Glutamatergic neuron (in vitro differentiated cells): ENCODE measurements at regions not wholly inside any gene's neighbourhood (a gene's known extent, or its start where the extent isn't known, plus 50 kb on each side); places are given as distances from the start of the nearest gene placed in this dataset.

ENCODE experiments used
- DNase-seq: peaks from one replicate; pipeline ENCODE4 v3.0.0; 2022
- H3K27ac Mint-ChIP-seq: one replicate; pipeline ENCODE4 v1.8.0; 2020; ENCODE audit warnings: mild to moderate bottlenecking, mixed read lengths, inconsistent platforms; ENCODE audit not compliant: unreplicated experiment
- H3K27me3 Mint-ChIP-seq: one replicate; pipeline ENCODE4 v1.8.0; 2020; ENCODE audit warnings: mild to moderate bottlenecking, moderate library complexity, mixed read lengths, inconsistent platforms; ENCODE audit not compliant: unreplicated experiment
- H3K36me3 Mint-ChIP-seq: one replicate; pipeline ENCODE4 v1.8.0; 2020; ENCODE audit warnings: mild to moderate bottlenecking, mixed read lengths, inconsistent platforms; ENCODE audit not compliant: unreplicated experiment
- H3K4me1 Mint-ChIP-seq: one replicate; pipeline ENCODE4 v1.8.0; 2020; ENCODE audit warnings: mild to moderate bottlenecking, low read depth, mixed read lengths, inconsistent platforms; ENCODE audit not compliant: unreplicated experiment
- H3K4me3 Mint-ChIP-seq: one replicate; pipeline ENCODE4 v1.8.0; 2020; ENCODE audit warnings: mild to moderate bottlenecking, mixed read lengths, inconsistent platforms; ENCODE audit not compliant: unreplicated experiment
- H3K9me3 Mint-ChIP-seq: one replicate; pipeline ENCODE4 v1.8.0; 2020; ENCODE audit warnings: mild to moderate bottlenecking, moderate library complexity, mixed read lengths, inconsistent platforms; ENCODE audit not compliant: unreplicated experiment
- CTCF ChIP-seq: fragments of 200-600 bp; sonication (generic); IDR thresholded peaks from one replicate; pipeline ENCODE4 v1.5.0; 2021; ENCODE audit not compliant: partially characterized antibody, unreplicated experiment

- H3K9me3 Mint-ChIP-seq: peaks cover 2% of the 10 kb centered on the region
- DNase-seq: no peak
- no peaks in the 10 kb centered on the region for H3K4me1 Mint-ChIP-seq
- H3K4me3 Mint-ChIP-seq: no peak overlapping the region
- TF ChIP-seq CTCF: no peak
- no peaks in the 10 kb centered on the region for H3K36me3 Mint-ChIP-seq
- H3K27ac Mint-ChIP-seq: no peak overlapping the region
- H3K27me3 Mint-ChIP-seq: peaks cover 2% of the 10 kb centered on the region
These were observed 116.2 kb upstream of the SLCO3A1 start for GRCh38 chr15:91737151-91737818.

DNA sequence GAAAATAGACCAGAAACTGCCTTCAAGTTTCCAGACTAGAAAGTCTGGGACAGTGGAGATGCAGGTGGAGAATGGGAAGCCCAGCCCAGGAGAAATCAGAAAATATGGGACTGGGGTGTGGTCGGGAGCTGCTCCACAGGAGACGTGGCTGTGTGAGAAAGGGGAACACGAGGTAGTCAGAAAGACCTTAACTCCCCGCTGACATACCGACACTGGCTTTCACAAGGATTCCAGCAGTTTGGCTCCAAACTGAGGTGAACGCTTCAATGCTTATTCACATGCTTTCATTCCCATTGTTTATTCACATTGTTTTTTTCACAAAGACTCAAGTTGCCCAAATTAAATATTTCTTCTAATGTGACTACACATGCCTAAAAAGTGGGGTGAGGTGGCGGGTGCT lies 111.5 kb upstream of the SLCO3A1 start:
- Mint-ChIP-seq H3K4me3 (no peak overlapping the region), H3K9me3 (no peaks in the 10 kb centered on the region), H3K4me1 (no peaks in the 10 kb centered on the region), H3K27ac (no peak overlapping the region), H3K27me3 (no peaks in the 10 kb centered on the region), H3K36me3 (no peaks in the 10 kb centered on the region)
- no peak for TF ChIP-seq CTCF
- no peak for DNase-seq

GRCh38 chr15:91751611-91752010 lies 101.9 kb upstream of the SLCO3A1 start:
- Mint-ChIP-seq H3K4me1 (no peaks in the 10 kb centered on the region), H3K27me3 (peaks cover 7% of the 10 kb centered on the region), H3K27ac (no peak overlapping the region), H3K4me3 (no peak overlapping the region), H3K36me3 (peaks cover 7% of the 10 kb centered on the region), H3K9me3 (peaks cover 8% of the 10 kb centered on the region)
- TF ChIP-seq CTCF: no peak
- no peak for DNase-seq

DNA sequence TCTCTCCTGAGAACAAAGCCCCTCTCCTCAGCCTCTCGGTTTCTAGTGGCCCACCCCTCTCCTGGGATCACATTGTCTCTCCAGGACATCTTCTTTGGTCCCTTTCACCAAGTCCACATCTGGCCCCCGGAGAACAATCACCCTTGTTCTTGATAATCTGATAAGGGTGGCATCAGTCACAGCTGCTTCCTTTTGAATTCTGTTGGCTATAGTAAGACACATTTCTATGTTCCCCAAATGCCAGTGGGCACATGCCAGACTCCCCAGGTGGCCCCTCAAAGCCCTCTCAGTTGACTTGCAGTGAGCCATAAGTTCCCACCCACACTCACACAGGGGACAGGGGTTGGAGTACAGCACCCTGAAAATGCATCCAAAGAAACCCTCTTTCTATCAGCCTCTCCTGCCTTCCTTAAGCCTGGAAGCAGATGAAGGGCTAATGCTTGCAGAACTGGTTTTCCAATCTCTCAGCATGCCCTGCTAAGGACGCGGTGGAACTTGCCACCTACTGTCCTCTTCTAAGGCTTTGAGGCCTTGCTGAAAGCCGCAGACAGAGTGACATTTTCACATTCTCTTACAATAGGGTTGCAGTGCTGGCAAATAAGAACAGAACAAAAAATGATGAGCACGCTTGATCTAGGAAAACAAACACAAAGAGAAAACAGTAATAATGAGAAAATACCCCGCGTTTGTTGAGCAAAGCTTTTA lies 101.3 kb upstream of the SLCO3A1 start:
- peaks cover 7% of the 10 kb centered on the region for H3K27me3 Mint-ChIP-seq
- TF ChIP-seq CTCF: no peak
- peaks cover 7% of the 10 kb centered on the region for H3K36me3 Mint-ChIP-seq
- H3K9me3 Mint-ChIP-seq: peaks cover 8% of the 10 kb centered on the region
- no peak overlapping the region for H3K27ac Mint-ChIP-seq
- no peaks in the 10 kb centered on the region for H3K4me1 Mint-ChIP-seq
- DNase-seq: no peak
- no peak overlapping the region for H3K4me3 Mint-ChIP-seq

GRCh38 chr15:91759560-91759959 lies 93.9 kb upstream of the SLCO3A1 start:
- Mint-ChIP-seq H3K4me3 (no peak overlapping the region), H3K4me1 (peaks cover 3% of the 10 kb centered on the region), H3K9me3 (no peaks in the 10 kb centered on the region), H3K27ac (no peak overlapping the region), H3K36me3 (peaks cover 4% of the 10 kb centered on the region), H3K27me3 (no peaks in the 10 kb centered on the region)
- TF ChIP-seq CTCF: no peak
- no peak for DNase-seq
